Putamen (tissue), 1 donor: ENCODE measurements at regions not wholly inside any gene's neighbourhood (a gene's known extent, or its start where the extent isn't known, plus 50 kb on each side); places are given as distances from the start of the nearest gene placed in this dataset.

ENCODE experiments used
- DNase-seq: peaks from one replicate; pipeline ENCODE4 v3.0.0-alpha.2; 2016; ENCODE audit warnings: low spot score

GRCh38 chr11:119982517-119983239, 155.2 kb downstream of the TRIM29 start:
- no peak for DNase-seq

GRCh38 chr11:119980431-119980830, 157.5 kb downstream of the TRIM29 start:
- DNase-seq = no peak

- no peak for DNase-seq
Measured at GRCh38 chr11:119979701-119980100, 158.2 kb downstream of the TRIM29 start.

GRCh38 chr11:119978696-119979095, 159.2 kb downstream of the TRIM29 start:
- no peak for DNase-seq

- no peak for DNase-seq
Measured at GRCh38 chr11:119977881-119978280, 160.0 kb downstream of the TRIM29 start.

GRCh38 chr11:119977561-119977860, 160.4 kb downstream of the TRIM29 start:
- DNase-seq = no peak

GRCh38 chr11:119976805-119977560, 160.9 kb downstream of the TRIM29 start:
- DNase-seq = no peak

GRCh38 chr11:119975561-119976152, 162.3 kb downstream of the TRIM29 start:
- DNase-seq = peak; percentile 92

GRCh38 chr11:119974467-119974866, 163.4 kb downstream of the TRIM29 start:
- no peak for DNase-seq

- DNase-seq = no peak
Measured at GRCh38 chr11:119974051-119974450, 163.9 kb downstream of the TRIM29 start.

- no peak for DNase-seq
Measured at GRCh38 chr11:119972281-119972680, 165.6 kb downstream of the TRIM29 start.

GRCh38 chr11:119970555-119971304, 167.2 kb downstream of the TRIM29 start:
- no peak for DNase-seq

GRCh38 chr11:119964136-119965025, 173.5 kb downstream of the TRIM29 start:
- no peak for DNase-seq

- no peak for DNase-seq
Measured at GRCh38 chr11:119957951-119958350, 180.0 kb downstream of the TRIM29 start.

- no peak for DNase-seq
Measured at GRCh38 chr11:119952441-119952840, 185.5 kb downstream of the TRIM29 start.

GRCh38 chr11:119943298-119943655, 194.6 kb downstream of the TRIM29 start:
- DNase-seq = no peak

- no peak for DNase-seq
Measured at GRCh38 chr11:119942583-119943297, 195.2 kb downstream of the TRIM29 start.

GRCh38 chr11:119941636-119942411, 196.1 kb downstream of the TRIM29 start:
- no peak for DNase-seq

- DNase-seq = no peak
Measured at GRCh38 chr11:119941171-119941570, 196.7 kb downstream of the TRIM29 start.

- DNase-seq = no peak
Measured at GRCh38 chr11:119940401-119940976, 197.4 kb downstream of the TRIM29 start.
